Left lung (tissue), 4 donors: ENCODE measurements at regions not wholly inside any gene's neighbourhood (a gene's known extent, or its start where the extent isn't known, plus 50 kb on each side); places are given as distances from the start of the nearest gene placed in this dataset.

Experiments
- ATAC-seq: fragments of 200-7000 bp; cut with Tn5 transposase; one replicate; pipeline ENCODE4 v1.9.1; 2020; ENCODE audit warnings: moderate library complexity
- DNase-seq, 4 donors: peaks; one replicate each; pipeline ENCODE4 v3.0.0-alpha.2; 2013 to 2020
- H3K27ac ChIP-seq, 2 donors: fragments of 200-600 bp; sonication (generic) in 1 of 2; one replicate each; pipeline versions ENCODE4 v1.5.0 to v1.8.0; 2020 to 2021
- H3K27me3 ChIP-seq, 2 donors: fragments of 200-600 bp; sonication (generic) in 1 of 2; one replicate each; pipeline versions ENCODE4 v1.5.0 to v1.8.0; 2020 to 2021
- H3K36me3 ChIP-seq, 2 donors: fragments of 200-600 bp; sonication (generic) in 1 of 2; one replicate each; pipeline versions ENCODE4 v1.5.0 to v1.8.0; 2020 to 2021
- H3K4me1 ChIP-seq, 2 donors: fragments of 200-600 bp; one replicate each; pipeline ENCODE4 v1.8.0; 2021
- H3K4me3 ChIP-seq, 2 donors: fragments of 200-600 bp; sonication (generic) in 1 of 2; one replicate each; pipeline versions ENCODE4 v1.5.0 to v1.8.0; 2020 to 2021; ENCODE audit warnings: mild to moderate bottlenecking in 1 of 2
- H3K9me3 ChIP-seq, 2 donors: fragments of 200-600 bp; sonication (generic) in 1 of 2; one replicate each; pipeline versions ENCODE4 v1.5.0 to v1.8.0; 2020 to 2021
- CTCF ChIP-seq, 2 donors: fragments of 200-600 bp; sonication (generic) in 1 of 2; IDR thresholded peaks; one replicate each; pipeline versions ENCODE4 v1.5.0 to v1.8.0; 2021; ENCODE audit warnings: antibody characterized with exemption in 2 of 2
- intact Hi-C, 2 donors: fragments of 100-400 bp; cut with DNase I; formaldehyde crosslinking; loops; one replicate each; pipeline versions ENCODE4 v1.11.2 to v1.14.2; 2022
- donor health status: DM: no; HTN: yes; CAD: no.
- donor health status: DM: no; HTN: no; CAD: no.

GRCh38 chr6:14693301-14694192, 552.3 kb upstream of the JARID2 start:
- DNase-seq (no peak), ATAC-seq (no peak)
- Histone ChIP-seq H3K4me1 (no peaks in the 10 kb centered on the region), H3K36me3 (no peaks in the 10 kb centered on the region), H3K27ac (no peak overlapping the region), H3K27me3 (no peaks in the 10 kb centered on the region), H3K4me3 (no peak overlapping the region), H3K9me3 (no peaks in the 10 kb centered on the region)
- TF ChIP-seq CTCF (IDR thresholded peaks at IDR 0.05), result no peak
- intact Hi-C loops, result no loop called here

GRCh38 chr6:14694308-14694707, 551.6 kb upstream of the JARID2 start:
- intact Hi-C loops, result no loop called here
- no peak overlapping the region for H3K27ac ChIP-seq
- TF ChIP-seq CTCF (IDR thresholded peaks at IDR 0.05), result no peak
- no peaks in the 10 kb centered on the region for H3K4me1 ChIP-seq
- no peaks in the 10 kb centered on the region for H3K9me3 ChIP-seq
- H3K27me3 ChIP-seq, result no peaks in the 10 kb centered on the region
- ATAC-seq, result no peak
- DNase-seq, result no peak
- H3K36me3 ChIP-seq, result no peaks in the 10 kb centered on the region
- no peak overlapping the region for H3K4me3 ChIP-seq

GRCh38 chr6:14695579-14695978, 550.3 kb upstream of the JARID2 start:
- no peaks in the 10 kb centered on the region for H3K36me3 ChIP-seq
- intact Hi-C loops, result no loop called here
- H3K27ac ChIP-seq, result no peak overlapping the region
- no peak overlapping the region for H3K4me3 ChIP-seq
- no peak for ATAC-seq
- no peaks in the 10 kb centered on the region for H3K4me1 ChIP-seq
- no peaks in the 10 kb centered on the region for H3K27me3 ChIP-seq
- H3K9me3 ChIP-seq, result peaks cover 0 to 6% of the 10 kb centered on the region in 2 donors
- no peak for TF ChIP-seq CTCF (IDR thresholded peaks at IDR 0.05)
- DNase-seq, result no peak

- H3K4me3 ChIP-seq, result no peak overlapping the region
- no peaks in the 10 kb centered on the region for H3K27me3 ChIP-seq
- peaks cover 0 to 6% of the 10 kb centered on the region in 2 donors for H3K9me3 ChIP-seq
- no peak for DNase-seq
- ATAC-seq, result no peak
- H3K36me3 ChIP-seq, result no peaks in the 10 kb centered on the region
- H3K27ac ChIP-seq, result no peak overlapping the region
- intact Hi-C loops, result no loop called here
- no peak for TF ChIP-seq CTCF (IDR thresholded peaks at IDR 0.05)
- peaks cover 0 to 4% of the 10 kb centered on the region in 2 donors for H3K4me1 ChIP-seq
Observed at GRCh38 chr6:14696367-14696766, 549.5 kb upstream of the JARID2 start.

GRCh38 chr6:14697427-14697826, 548.4 kb upstream of the JARID2 start:
- Histone ChIP-seq H3K27ac (no peak overlapping the region), H3K27me3 (no peaks in the 10 kb centered on the region), H3K9me3 (peaks cover 0 to 6% of the 10 kb centered on the region in 2 donors), H3K4me3 (no peak overlapping the region), H3K36me3 (no peaks in the 10 kb centered on the region), H3K4me1 (peaks cover 0 to 10% of the 10 kb centered on the region in 2 donors)
- intact Hi-C loops, result no loop called here
- ATAC-seq, result no peak
- DNase-seq, result no peak
- no peak for TF ChIP-seq CTCF (IDR thresholded peaks at IDR 0.05)
